CD4-positive, alpha-beta T cell treated with Interleukin-17A for 4 hours (primary cell): ENCODE measurements at regions not wholly inside any gene's neighbourhood (a gene's known extent, or its start where the extent isn't known, plus 50 kb on each side); places are given as distances from the start of the nearest gene placed in this dataset.

Source experiments
- DNase-seq: peaks from one replicate; pipeline ENCODE4 v3.0.0-alpha.2; 2020; ENCODE audit warnings: mixed read lengths

- no peak for DNase-seq
Observed at GRCh38 chr4:66667249-66667648, 878.1 kb downstream of the CENPC start.

GRCh38 chr4:66662620-66663019 lies 882.7 kb downstream of the CENPC start:
- no peak for DNase-seq

GRCh38 chr4:66658809-66659208 lies 886.5 kb downstream of the CENPC start:
- DNase-seq = no peak

- DNase-seq = no peak
Observed at GRCh38 chr4:66655505-66655904, 889.8 kb downstream of the CENPC start.

- DNase-seq = no peak
Observed at GRCh38 chr4:66653937-66654336, 891.4 kb downstream of the CENPC start.

- DNase-seq = no peak
Observed at GRCh38 chr4:66649236-66649635, 896.1 kb downstream of the CENPC start.

GRCh38 chr4:66647926-66648325 lies 897.4 kb downstream of the CENPC start:
- DNase-seq = no peak

- no peak for DNase-seq
Observed at GRCh38 chr4:66647476-66647875, 897.8 kb downstream of the CENPC start.

- no peak for DNase-seq
Observed at GRCh38 chr4:66640233-66640990, 904.9 kb downstream of the CENPC start.

GRCh38 chr4:66639361-66639760 lies 905.9 kb downstream of the CENPC start:
- no peak for DNase-seq

- DNase-seq = no peak
Observed at GRCh38 chr4:66636349-66636748, 909.0 kb downstream of the CENPC start.

- DNase-seq = no peak
Observed at GRCh38 chr4:66633477-66633876, 911.8 kb downstream of the CENPC start.

GRCh38 chr4:66629927-66630326 lies 915.4 kb downstream of the CENPC start:
- DNase-seq = no peak

- DNase-seq = no peak
Observed at GRCh38 chr4:66628146-66628545, 917.2 kb downstream of the CENPC start.

GRCh38 chr4:66625480-66625879 lies 919.8 kb downstream of the CENPC start:
- DNase-seq = no peak

GRCh38 chr4:66613591-66613990 lies 931.7 kb downstream of the CENPC start:
- DNase-seq = no peak

- no peak for DNase-seq
Observed at GRCh38 chr4:66609014-66609413, 936.3 kb downstream of the CENPC start.

- no peak for DNase-seq
Observed at GRCh38 chr4:66606908-66607307, 936.6 kb upstream of the EPHA5 start.

GRCh38 chr4:66606215-66606614 lies 935.9 kb upstream of the EPHA5 start:
- no peak for DNase-seq

- no peak for DNase-seq
Observed at GRCh38 chr4:66604192-66604591, 933.9 kb upstream of the EPHA5 start.

GRCh38 chr4:66602622-66603021 lies 932.3 kb upstream of the EPHA5 start:
- no peak for DNase-seq

- no peak for DNase-seq
Observed at GRCh38 chr4:66591968-66592367, 921.7 kb upstream of the EPHA5 start.

- DNase-seq = no peak
Observed at GRCh38 chr4:66590488-66591215, 920.4 kb upstream of the EPHA5 start.

- DNase-seq = no peak
Observed at GRCh38 chr4:66589183-66589582, 918.9 kb upstream of the EPHA5 start.

- no peak for DNase-seq
Observed at GRCh38 chr4:66585767-66586166, 915.5 kb upstream of the EPHA5 start.
